K562 (cell line): ENCODE measurements at regions not wholly inside any gene's neighbourhood (a gene's known extent, or its start where the extent isn't known, plus 50 kb on each side); places are given as distances from the start of the nearest gene placed in this dataset.

Source experiments
- ATAC-seq: fragments of 200-7000 bp; cut with Tn5 transposase; 3 replicates; pipeline ENCODE4 v1.9.1; 2020; ENCODE audit warnings: moderate library complexity
- BruUV-seq: library from RNA; stranded (reverse); fragments of 400-500 nt; replicated peaks from 2 replicates; lab custom pipeline; 2021; lab: Mats Ljungman, UMichigan
- CTCF ChIA-PET: fragments of 300-600 bp; formaldehyde crosslinking; extraction: SDS; loops from one replicate; lab custom pipeline; 2021; ENCODE audit warnings: low intra/inter-chr PET ratio; lab: Yijun Ruan, JAX
- POLR2A ChIA-PET: fragments of 300-600, 350-650 bp; sonication (Branson Sonifier 250); formaldehyde crosslinking; extraction: SDS; loops from one replicate; lab custom pipeline; 2021; ENCODE audit warnings: antibody characterized with exemption, inconsistent platforms; lab: Yijun Ruan, JAX
- DNase-seq, 4 experiments: peaks; one replicate each; pipeline versions ENCODE4 v3.0.0 to v3.0.0-alpha.2; 2011 to 2018; ENCODE audit warnings: low spot score in 3 of 4, mixed read lengths in 3 of 4; ENCODE audit errors: extremely low read depth in 1 of 4
- FAIRE-seq: peaks from 2 replicates; lab custom pipeline; 2011; peaks lifted over from hg19 to GRCh38; lab: Jason Lieb, UNC
- H2AFZ ChIP-seq: 2 replicates; pipeline ENCODE4 v1.6.0; 2011; ENCODE audit warnings: low read depth, low read length, control low read depth, inconsistent platforms
- H3K27ac ChIP-seq: fragments of 200-600 bp; 3 replicates; pipeline ENCODE4 v1.8.0; 2011; ENCODE audit warnings: low read depth, mild to moderate bottlenecking, control low read depth, inconsistent platforms, low read length, moderate library complexity, mixed read lengths; ENCODE audit errors: extremely low read depth
- H3K27me3 ChIP-seq, 2 experiments: fragments of 300-600 bp in 1 of 2; 2 replicates in 1 of 2; 3 replicates in 1 of 2; pipeline versions ENCODE4 v1.6.0 to v1.8.0; 2011; ENCODE audit warnings: inconsistent platforms in 2 of 2, low read length in 2 of 2, mild to moderate bottlenecking in 1 of 2, mixed read lengths in 1 of 2, moderate library complexity in 1 of 2; ENCODE audit not compliant: control insufficient read depth in 2 of 2, insufficient read depth in 2 of 2
- H3K36me3 ChIP-seq: fragments of 300-600 bp; 3 replicates; pipeline ENCODE4 v1.8.0; 2011; ENCODE audit warnings: mild to moderate bottlenecking, low read length, inconsistent platforms; ENCODE audit not compliant: control insufficient read depth, insufficient read depth
- H3K4me1 ChIP-seq, 2 experiments: fragments of 200-600 bp in 1 of 2; replicated peaks in 1 of 2; 2 replicates in 1 of 2; 3 replicates in 1 of 2; pipeline versions ENCODE4 v1.5.1 to v1.8.0; 2011; ENCODE audit warnings: inconsistent platforms in 2 of 2, low read length in 2 of 2, mild to moderate bottlenecking in 1 of 2, mixed read lengths in 1 of 2, moderate library complexity in 1 of 2; ENCODE audit not compliant: control insufficient read depth in 2 of 2, insufficient read depth in 2 of 2
- H3K4me2 ChIP-seq: 2 replicates; pipeline ENCODE4 v1.6.1; 2011; ENCODE audit warnings: low read length, control low read depth, inconsistent platforms, mixed read lengths; ENCODE audit not compliant: insufficient read depth
- H3K4me3 ChIP-seq: fragments of 200-600 bp; sonication (generic), shearing (Covaris generic); 2 replicates; pipeline ENCODE4 v1.5.1; 2016; ENCODE audit warnings: control low read depth, inconsistent platforms
- H3K79me2 ChIP-seq: fragments of 200-600 bp; 3 replicates; pipeline ENCODE4 v1.8.0; 2011; ENCODE audit warnings: low read length, inconsistent platforms; ENCODE audit not compliant: control insufficient read depth, insufficient read depth
- H3K9ac ChIP-seq, 2 experiments: 2 replicates each; pipeline versions ENCODE4 v1.6.0 to v1.6.1; 2011; ENCODE audit warnings: low read depth in 2 of 2, low read length in 2 of 2, control low read depth in 1 of 2, inconsistent platforms in 1 of 2, mild to moderate bottlenecking in 1 of 2, mixed read lengths in 1 of 2; ENCODE audit not compliant: insufficient read depth in 1 of 2
- H3K9me1 ChIP-seq: one replicate; pipeline ENCODE4 v1.6.0; 2011; ENCODE audit warnings: inconsistent platforms, mild to moderate bottlenecking, low read length, moderate library complexity; ENCODE audit not compliant: control insufficient read depth, insufficient read depth
- H3K9me3 ChIP-seq: replicated peaks from 2 replicates; pipeline ENCODE4 v1.5.1; 2011; ENCODE audit warnings: low read depth, low read length, inconsistent platforms; ENCODE audit not compliant: control insufficient read depth, insufficient read depth
- H4K20me1 ChIP-seq: replicated peaks from 2 replicates; pipeline ENCODE4 v1.6.1; 2011; ENCODE audit warnings: low read length, inconsistent platforms, mixed read lengths; ENCODE audit not compliant: control insufficient read depth, insufficient read depth
- ATF6 ChIP-seq: sonication (generic); formaldehyde crosslinking; IDR thresholded peaks from 2 replicates; pipeline ENCODE4 v1.4.0; 2020; ENCODE audit warnings: mild to moderate bottlenecking, missing genetic modification reagents
- CTCFL ChIP-seq: IDR thresholded peaks from 2 replicates; pipeline ENCODE4 v1.6.1; 2011; ENCODE audit warnings: borderline replicate concordance, low read depth, mild to moderate bottlenecking, moderate library complexity, low read length; ENCODE audit not compliant: insufficient read depth, poor library complexity, severe bottlenecking
- CUX1 ChIP-seq: fragments of 200-800 bp; sonication (Bioruptor generic); IDR thresholded peaks from 2 replicates; pipeline ENCODE4 v1.6.1; 2016; ENCODE audit warnings: missing genetic modification characterization, missing compliant biosample characterization
- ERF ChIP-seq: fragments of 450-650 bp; formaldehyde crosslinking; IDR thresholded peaks from 2 replicates; pipeline ENCODE4 v1.4.0; 2020; ENCODE audit warnings: mild to moderate bottlenecking, mixed read lengths
- HIVEP1 ChIP-seq: fragments of 250-450 bp; sonication (Bioruptor Pico); IDR thresholded peaks from 2 replicates; pipeline ENCODE4 v1.4.0; 2020; ENCODE audit warnings: mild to moderate bottlenecking
- NR3C1 ChIP-seq: sonication (generic); formaldehyde crosslinking; IDR thresholded peaks from 2 replicates; pipeline ENCODE4 v1.8.1; 2022; ENCODE audit warnings: missing genetic modification reagents
- THAP7 ChIP-seq: fragments of 250-450 bp; sonication (Bioruptor Pico); IDR thresholded peaks from 2 replicates; pipeline ENCODE4 v1.5.0; 2021
- ZC3H11A ChIP-seq: IDR thresholded peaks from 2 replicates; pipeline ENCODE4 v1.6.1; 2012; ENCODE audit warnings: low read depth, low read length, improper control_type of control experiment
- ZNF23 ChIP-seq: fragments of 250-450 bp; sonication (Bioruptor Pico); IDR thresholded peaks from 2 replicates; pipeline ENCODE4 v1.4.0; 2020; ENCODE audit warnings: mild to moderate bottlenecking
- ZNF699 ChIP-seq: fragments of 250-450 bp; sonication (Bioruptor Pico); IDR thresholded peaks from 2 replicates; pipeline ENCODE4 v1.8.0; 2021; ENCODE audit warnings: mild to moderate bottlenecking, moderate library complexity; ENCODE audit not compliant: insufficient replicate concordance
- ZNF76 ChIP-seq: fragments of 250-450 bp; sonication (Bioruptor Pico); IDR thresholded peaks from 2 replicates; pipeline ENCODE4 v1.4.0; 2020; ENCODE audit warnings: mild to moderate bottlenecking, moderate library complexity, borderline replicate concordance
- WGBS: fragments of 100-300 bp; shearing (Covaris generic); methylation state at CpG from one replicate; pipeline ENCODE4 v1.1.6; 2016; ENCODE audit warnings: low coverage, mixed read lengths; ENCODE audit not compliant: insufficient coverage; ENCODE audit errors: missing lambda C conversion rate; 5-methylcytosine and 5-hydroxymethylcytosine counted together
- in situ Hi-C: fragments of 300-500 bp; cut with MboI; formaldehyde crosslinking; loops from 4 replicates; pipeline ENCODE4 v1.15.0; 2018; ENCODE audit warnings: inconsistent platforms, mixed read lengths
- intact Hi-C: fragments of 100-400 bp; cut with micrococcal nuclease; formaldehyde crosslinking; loops from 2 replicates; pipeline ENCODE4 v1.14.2; 2022

GRCh38 chr4:135368831-135369230 is 1167.2 kb upstream of the PABPC4L start (continued):
- no peak for TF ChIP-seq ZNF699
- TF ChIP-seq THAP7 (CRISPR knock-in tag): no peak
- no peak for TF ChIP-seq ZNF23 (CRISPR knock-in tag)

- Histone ChIP-seq H2AFZ (no peak overlapping the region), H3K9ac (no peak overlapping the region), H3K27me3 (no peaks in the 10 kb centered on the region), H3K4me1 (no peaks in the 10 kb centered on the region), H3K27ac (no peak overlapping the region), H3K36me3 (no peaks in the 10 kb centered on the region), H3K4me3 (no peak overlapping the region), H3K9me1 (no peaks in the 10 kb centered on the region), H3K4me2 (no peak overlapping the region), H3K79me2 (no peaks in the 10 kb centered on the region), H4K20me1 (no peaks in the 10 kb centered on the region), H3K9me3 (no peaks in the 10 kb centered on the region)
- CTCF ChIA-PET: no interaction called here
- WGBS: 0% methylated on average over 1 of the region's 1 CpG
- in situ Hi-C loops (no loop called here), intact Hi-C loops (no loop called here)
- ATAC-seq: no peak
- no peak for DNase-seq
- FAIRE-seq: no peak
- POLR2A ChIA-PET: no interaction called here
- no TSS peak for BruUV-seq
- no peak for TF ChIP-seq NR3C1 (CRISPR knock-in tag)
- TF ChIP-seq CTCFL: no peak
- no peak for TF ChIP-seq ERF (CRISPR knock-in tag)
- no peak for TF ChIP-seq ZNF76 (CRISPR knock-in tag)
- TF ChIP-seq CUX1 (CRISPR knock-in tag): no peak
- TF ChIP-seq ATF6 (CRISPR knock-in tag): no peak
- no peak for TF ChIP-seq ZC3H11A
- no peak for TF ChIP-seq HIVEP1 (CRISPR knock-in tag)
Measured at GRCh38 chr4:135365065-135365464, 1163.5 kb upstream of the PABPC4L start.
